ENCODE measurements at regions not wholly inside any gene's neighbourhood (a gene's known extent, or its start where the extent isn't known, plus 50 kb on each side); places are given as distances from the start of the nearest gene placed in this dataset.

DNA sequence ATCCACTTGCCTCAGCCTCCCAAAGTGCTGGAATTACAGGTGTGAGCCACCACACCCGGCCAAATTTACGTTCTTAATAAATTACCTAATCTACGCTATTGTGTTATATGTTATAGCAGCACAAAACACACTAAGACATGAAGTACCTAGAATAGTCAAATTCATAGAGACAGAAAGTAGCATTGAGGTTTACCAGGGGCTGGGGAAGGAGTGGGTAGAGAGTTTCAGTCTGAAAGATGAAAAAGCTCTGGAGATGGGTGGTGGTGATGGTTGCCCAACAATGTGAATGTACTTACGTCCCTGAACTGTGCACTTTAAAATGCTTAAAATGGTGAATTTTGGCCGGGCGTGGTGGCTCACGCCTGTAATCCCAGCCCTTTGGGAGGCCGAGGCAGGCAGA, 65.7 kb upstream of the NUP50 start:
- H3K4ac ChIP-seq (ENCODE audit: low read depth in 1 of 2, low read length in 2 of 2) = no peak overlapping the region
- H3K4me3 ChIP-seq (ENCODE audit: insufficient read depth in 1 of 2, low read depth in 1 of 2, low read length in 2 of 2) = no peak overlapping the region
- H3K36me3 ChIP-seq (ENCODE audit: control insufficient read depth in 1 of 2, insufficient read depth in 2 of 2, low read depth in 1 of 2, low read length in 2 of 2) = no peaks in the 10 kb centered on the region
- peaks cover 15 to 67% of the 10 kb centered on the region in 2 experiments for H3K27me3 ChIP-seq (ENCODE audit: control insufficient read depth in 1 of 2, insufficient read depth in 1 of 2, low read length in 2 of 2)
- H3K79me1 ChIP-seq (replicated peaks; ENCODE audit: low read length, poor library complexity, severe bottlenecking) = no peaks in the 10 kb centered on the region
- H3K9me3 ChIP-seq (ENCODE audit: control insufficient read depth, low read length) = no peaks in the 10 kb centered on the region
- no peak overlapping the region for H2AK5ac ChIP-seq (ENCODE audit: low read length, severe bottlenecking)
- no peak overlapping the region for H3K14ac ChIP-seq (ENCODE audit: low read length in 2 of 2)
- H4K91ac ChIP-seq (ENCODE audit: low read length) = no peak overlapping the region
- H3K23ac ChIP-seq (ENCODE audit: low read length in 2 of 2) = no peak overlapping the region
- no peak overlapping the region for H2BK12ac ChIP-seq (ENCODE audit: low read length in 2 of 2)
- H2AFZ ChIP-seq (ENCODE audit: low read depth, low read length) = no peak overlapping the region
- WGBS = 93% methylated on average over 6 of the region's 8 CpGs
- no peaks in the 10 kb centered on the region for H3K4me1 ChIP-seq (ENCODE audit: control insufficient read depth, insufficient read depth, low read depth, low read length)
- no peak overlapping the region for H3K9ac ChIP-seq (ENCODE audit: low read length)
- H2BK5ac ChIP-seq (ENCODE audit: low read depth, low read length, poor library complexity, severe bottlenecking) = no peak overlapping the region
- H4K8ac ChIP-seq (ENCODE audit: low read length) = no peak overlapping the region
- no peak overlapping the region for H2BK120ac ChIP-seq (ENCODE audit: low read depth, low read length)
- no peak overlapping the region for H3K18ac ChIP-seq (ENCODE audit: low read depth in 1 of 2, low read length in 2 of 2)
- H2BK15ac ChIP-seq (ENCODE audit: low read depth, poor library complexity, severe bottlenecking) = no peak overlapping the region
- no peak overlapping the region for H3K4me2 ChIP-seq (ENCODE audit: low read length, poor library complexity, severe bottlenecking)
- DNase-seq = no peak
- no peak overlapping the region for H3K27ac ChIP-seq (ENCODE audit: low read length, poor library complexity, severe bottlenecking)

DNA sequence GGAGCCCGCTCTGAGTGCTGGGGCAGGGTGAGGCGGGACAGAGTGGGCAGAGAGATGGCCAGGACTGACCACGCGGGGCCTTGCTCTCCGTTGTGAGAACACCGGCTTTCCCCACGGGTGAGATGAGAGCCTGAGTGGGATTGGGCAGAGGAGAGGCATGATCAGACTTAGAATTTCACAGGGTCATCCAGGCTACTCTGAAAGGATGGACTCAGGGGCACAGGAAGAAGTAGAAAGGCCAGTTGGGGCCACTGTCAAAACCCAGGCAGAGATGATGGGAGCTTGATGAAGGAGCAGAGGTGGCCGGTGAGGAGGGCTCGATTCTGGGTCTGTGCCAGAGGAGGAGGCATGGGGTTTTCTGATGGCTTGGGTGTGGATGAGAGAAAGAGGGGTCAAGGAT, 63.8 kb upstream of the NUP50 start:
- no peak overlapping the region for H4K91ac ChIP-seq (ENCODE audit: low read length)

DNA sequence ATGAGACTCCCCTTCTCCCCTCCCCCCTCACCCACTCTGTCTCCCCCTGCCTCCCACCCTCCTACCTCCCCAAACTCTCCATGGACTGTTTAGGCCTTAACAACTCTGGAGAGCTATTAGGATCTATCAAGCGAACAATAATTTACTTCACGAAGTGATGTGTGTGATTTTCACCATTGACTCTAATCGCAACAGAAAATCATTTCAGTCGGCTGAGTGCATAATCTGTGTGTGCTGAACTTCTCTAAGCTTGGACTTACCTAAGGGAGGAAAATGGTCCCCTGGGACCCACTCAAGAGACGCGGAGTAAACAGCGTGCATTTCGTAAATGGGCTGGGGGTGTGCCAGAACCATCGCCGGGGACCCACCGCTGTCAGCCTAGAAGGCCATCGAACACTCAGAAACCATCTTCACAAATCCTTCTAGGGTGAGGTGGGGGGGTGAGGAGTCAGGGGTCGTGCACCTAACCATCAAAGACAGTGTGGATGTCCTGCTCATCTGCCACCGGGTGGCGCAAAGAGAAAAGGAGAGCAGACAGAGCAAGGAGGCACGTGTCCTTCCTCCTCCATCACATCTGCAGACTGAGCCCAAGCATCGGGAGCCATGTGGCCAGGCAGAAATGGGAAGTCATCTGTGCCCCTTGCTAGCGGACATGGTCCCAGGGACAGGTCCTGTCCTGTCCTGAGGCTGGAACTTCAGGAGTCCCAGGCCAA, 62.1 kb upstream of the NUP50 start:
- Histone ChIP-seq H3K4me2 (ENCODE audit: low read length, poor library complexity, severe bottlenecking) (no peak overlapping the region), H3K4me3 (ENCODE audit: insufficient read depth in 1 of 2, low read depth in 1 of 2, low read length in 2 of 2) (peak overlapping the region in 1 of 2 experiments; percentile 16), H2AFZ (ENCODE audit: low read depth, low read length) (no peak overlapping the region), H3K27me3 (ENCODE audit: control insufficient read depth in 1 of 2, insufficient read depth in 1 of 2, low read length in 2 of 2) (peaks cover 16 to 46% of the 10 kb centered on the region in 2 experiments), H2BK12ac (ENCODE audit: low read length in 2 of 2) (no peak overlapping the region), H2BK120ac (ENCODE audit: low read depth, low read length) (no peak overlapping the region), H3K4me1 (ENCODE audit: control insufficient read depth, insufficient read depth, low read depth, low read length) (peaks cover 2% of the 10 kb centered on the region), H3K14ac (ENCODE audit: low read length in 2 of 2) (no peak overlapping the region), H3K18ac (ENCODE audit: low read depth in 1 of 2, low read length in 2 of 2) (no peak overlapping the region), H2BK5ac (ENCODE audit: low read depth, low read length, poor library complexity, severe bottlenecking) (no peak overlapping the region), H2AK5ac (ENCODE audit: low read length, severe bottlenecking) (no peak overlapping the region), H3K23ac (ENCODE audit: low read length in 2 of 2) (no peak overlapping the region), H4K91ac (ENCODE audit: low read length) (no peak overlapping the region), H3K27ac (ENCODE audit: low read length, poor library complexity, severe bottlenecking) (no peak overlapping the region), H3K4ac (ENCODE audit: low read depth in 1 of 2, low read length in 2 of 2) (no peak overlapping the region), H2BK15ac (ENCODE audit: low read depth, poor library complexity, severe bottlenecking) (no peak overlapping the region), H3K79me1 (replicated peaks; ENCODE audit: low read length, poor library complexity, severe bottlenecking) (no peaks in the 10 kb centered on the region), H3K9ac (ENCODE audit: low read length) (peak overlapping the region; percentile 12), H4K8ac (ENCODE audit: low read length) (no peak overlapping the region), H3K36me3 (ENCODE audit: control insufficient read depth in 1 of 2, insufficient read depth in 2 of 2, low read depth in 1 of 2, low read length in 2 of 2) (no peaks in the 10 kb centered on the region), H3K9me3 (ENCODE audit: control insufficient read depth, low read length) (no peaks in the 10 kb centered on the region)
- peak; percentile 56 for DNase-seq
- WGBS = 60% methylated on average over 13 of the region's 18 CpGs

More for the DNA sequence above, 63.8 kb upstream of the NUP50 start:
- no peak overlapping the region for H3K14ac ChIP-seq (ENCODE audit: low read length in 2 of 2)
- no peak overlapping the region for H2BK120ac ChIP-seq (ENCODE audit: low read depth, low read length)
- H3K27me3 ChIP-seq (ENCODE audit: control insufficient read depth in 1 of 2, insufficient read depth in 1 of 2, low read length in 2 of 2) = peaks cover 15 to 52% of the 10 kb centered on the region in 2 experiments
- H2BK15ac ChIP-seq (ENCODE audit: low read depth, poor library complexity, severe bottlenecking) = no peak overlapping the region
- no peaks in the 10 kb centered on the region for H3K36me3 ChIP-seq (ENCODE audit: control insufficient read depth in 1 of 2, insufficient read depth in 2 of 2, low read depth in 1 of 2, low read length in 2 of 2)
- no peak overlapping the region for H2BK12ac ChIP-seq (ENCODE audit: low read length in 2 of 2)
- H3K79me1 ChIP-seq (replicated peaks; ENCODE audit: low read length, poor library complexity, severe bottlenecking) = no peaks in the 10 kb centered on the region
- no peak overlapping the region for H2AFZ ChIP-seq (ENCODE audit: low read depth, low read length)
- no peak overlapping the region for H3K27ac ChIP-seq (ENCODE audit: low read length, poor library complexity, severe bottlenecking)
- H3K9me3 ChIP-seq (ENCODE audit: control insufficient read depth, low read length) = no peaks in the 10 kb centered on the region
- no peak for DNase-seq
- H3K23ac ChIP-seq (ENCODE audit: low read length in 2 of 2) = no peak overlapping the region
- no peak overlapping the region for H2BK5ac ChIP-seq (ENCODE audit: low read depth, low read length, poor library complexity, severe bottlenecking)
- no peak overlapping the region for H3K18ac ChIP-seq (ENCODE audit: low read depth in 1 of 2, low read length in 2 of 2)
- no peak overlapping the region for H3K4me3 ChIP-seq (ENCODE audit: insufficient read depth in 1 of 2, low read depth in 1 of 2, low read length in 2 of 2)
- no peak overlapping the region for H2AK5ac ChIP-seq (ENCODE audit: low read length, severe bottlenecking)
- no peaks in the 10 kb centered on the region for H3K4me1 ChIP-seq (ENCODE audit: control insufficient read depth, insufficient read depth, low read depth, low read length)
- H4K8ac ChIP-seq (ENCODE audit: low read length) = no peak overlapping the region
- H3K4ac ChIP-seq (ENCODE audit: low read depth in 1 of 2, low read length in 2 of 2) = no peak overlapping the region
- H3K4me2 ChIP-seq (ENCODE audit: low read length, poor library complexity, severe bottlenecking) = no peak overlapping the region
- H3K9ac ChIP-seq (ENCODE audit: low read length) = no peak overlapping the region
- WGBS = 82% methylated on average over 9 of the region's 9 CpGs

DNA sequence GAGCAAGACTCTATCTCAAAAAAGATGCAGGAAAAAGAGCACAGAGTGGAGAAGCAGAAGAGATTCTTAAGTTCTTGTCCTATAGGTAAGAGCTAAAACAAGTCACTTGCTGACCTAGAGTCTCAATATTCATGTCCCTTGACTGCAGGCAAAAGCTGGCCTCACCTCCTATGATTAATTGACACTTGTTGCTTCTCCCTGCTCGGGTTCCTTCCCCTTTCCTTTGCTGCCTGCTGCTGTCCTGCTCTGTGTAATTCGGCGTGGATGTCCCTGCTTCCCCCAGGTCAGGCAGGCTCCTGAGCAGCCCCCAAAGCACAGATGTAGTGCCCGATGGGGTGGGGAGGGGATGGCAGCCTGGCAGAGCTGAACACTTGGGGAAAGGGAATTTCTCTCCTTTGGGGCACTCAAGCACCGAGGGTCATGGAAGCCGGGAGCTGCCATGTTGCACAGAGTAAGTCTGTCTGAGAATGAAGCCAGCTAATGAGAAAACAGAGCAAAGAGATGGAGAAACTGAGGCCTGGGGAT, 60.8 kb upstream of the NUP50 start:
- no peaks in the 10 kb centered on the region for H3K9me3 ChIP-seq (ENCODE audit: control insufficient read depth, low read length)
- H2BK120ac ChIP-seq (ENCODE audit: low read depth, low read length) = no peak overlapping the region
- no peak overlapping the region for H3K18ac ChIP-seq (ENCODE audit: low read depth in 1 of 2, low read length in 2 of 2)
- no peak overlapping the region for H3K9ac ChIP-seq (ENCODE audit: low read length)
- H2BK12ac ChIP-seq (ENCODE audit: low read length in 2 of 2) = no peak overlapping the region
- no peaks in the 10 kb centered on the region for H3K79me1 ChIP-seq (replicated peaks; ENCODE audit: low read length, poor library complexity, severe bottlenecking)
- H2AK5ac ChIP-seq (ENCODE audit: low read length, severe bottlenecking) = no peak overlapping the region
- H3K23ac ChIP-seq (ENCODE audit: low read length in 2 of 2) = no peak overlapping the region
- H4K91ac ChIP-seq (ENCODE audit: low read length) = no peak overlapping the region
- H4K8ac ChIP-seq (ENCODE audit: low read length) = no peak overlapping the region
- no peak for DNase-seq
- no peak overlapping the region for H3K27ac ChIP-seq (ENCODE audit: low read length, poor library complexity, severe bottlenecking)
- 83% methylated on average over 6 of the region's 6 CpGs for WGBS
- H2BK15ac ChIP-seq (ENCODE audit: low read depth, poor library complexity, severe bottlenecking) = no peak overlapping the region
- no peak overlapping the region for H3K4me2 ChIP-seq (ENCODE audit: low read length, poor library complexity, severe bottlenecking)
- peaks cover 2% of the 10 kb centered on the region for H3K4me1 ChIP-seq (ENCODE audit: control insufficient read depth, insufficient read depth, low read depth, low read length)
- H3K4ac ChIP-seq (ENCODE audit: low read depth in 1 of 2, low read length in 2 of 2) = no peak overlapping the region
- H3K36me3 ChIP-seq (ENCODE audit: control insufficient read depth in 1 of 2, insufficient read depth in 2 of 2, low read depth in 1 of 2, low read length in 2 of 2) = no peaks in the 10 kb centered on the region
- H2AFZ ChIP-seq (ENCODE audit: low read depth, low read length) = no peak overlapping the region
- H2BK5ac ChIP-seq (ENCODE audit: low read depth, low read length, poor library complexity, severe bottlenecking) = no peak overlapping the region
- H3K4me3 ChIP-seq (ENCODE audit: insufficient read depth in 1 of 2, low read depth in 1 of 2, low read length in 2 of 2) = no peak overlapping the region
- no peak overlapping the region for H3K14ac ChIP-seq (ENCODE audit: low read length in 2 of 2)
- peaks cover 26 to 34% of the 10 kb centered on the region in 2 experiments for H3K27me3 ChIP-seq (ENCODE audit: control insufficient read depth in 1 of 2, insufficient read depth in 1 of 2, low read length in 2 of 2)
